Endodermal cell (in vitro differentiated cells): ENCODE measurements at regions not wholly inside any gene's neighbourhood (a gene's known extent, or its start where the extent isn't known, plus 50 kb on each side); places are given as distances from the start of the nearest gene placed in this dataset.

Experiments used
- DNase-seq: peaks from one replicate; pipeline ENCODE4 v3.0.0-alpha.2; 2017
- H3K27ac ChIP-seq: 2 replicates; pipeline ENCODE4 v1.5.1; 2013; ENCODE audit warnings: mild to moderate bottlenecking, low read depth, low read length, moderate library complexity
- H3K27me3 ChIP-seq: 2 replicates; pipeline ENCODE4 v1.6.1; 2013; ENCODE audit warnings: mild to moderate bottlenecking, low read length, moderate library complexity; ENCODE audit not compliant: insufficient read depth, control insufficient read depth, poor library complexity, severe bottlenecking
- H3K36me3 ChIP-seq: 2 replicates; pipeline ENCODE4 v1.7.0; 2013; ENCODE audit warnings: mild to moderate bottlenecking, low read length, moderate library complexity; ENCODE audit not compliant: control insufficient read depth, insufficient read depth
- H3K4me1 ChIP-seq: one replicate; pipeline ENCODE4 v1.7.0; 2013; ENCODE audit warnings: low read length; ENCODE audit not compliant: control insufficient read depth, insufficient read depth
- H3K4me3 ChIP-seq: 2 replicates; pipeline ENCODE4 v1.5.1; 2013; ENCODE audit warnings: mild to moderate bottlenecking, low read length, moderate library complexity
- H3K9ac ChIP-seq: 2 replicates; pipeline ENCODE4 v1.6.1; 2013; ENCODE audit warnings: mild to moderate bottlenecking, low read length, moderate library complexity; ENCODE audit not compliant: poor library complexity, severe bottlenecking; ENCODE audit errors: extremely low read depth
- H3K9me3 ChIP-seq: 2 replicates; pipeline ENCODE4 v1.6.1; 2013; ENCODE audit warnings: mild to moderate bottlenecking, low read length, moderate library complexity; ENCODE audit not compliant: control insufficient read depth
- H3K27ac Mint-ChIP-seq: 2 replicates; pipeline ENCODE4 v1.8.0; 2020; ENCODE audit warnings: mixed read lengths
- H3K27me3 Mint-ChIP-seq: 2 replicates; pipeline ENCODE4 v1.8.0; 2021; ENCODE audit warnings: mild to moderate bottlenecking, mixed read lengths; ENCODE audit not compliant: insufficient read depth
- H3K36me3 Mint-ChIP-seq: 2 replicates; pipeline ENCODE4 v1.8.0; 2020; ENCODE audit warnings: low read depth, mixed read lengths
- H3K4me1 Mint-ChIP-seq: 2 replicates; pipeline ENCODE4 v1.8.0; 2020; ENCODE audit warnings: mixed read lengths
- H3K4me3 Mint-ChIP-seq: 2 replicates; pipeline ENCODE4 v1.8.0; 2020; ENCODE audit warnings: mild to moderate bottlenecking, moderate library complexity, mixed read lengths
- H3K9me3 Mint-ChIP-seq: 2 replicates; pipeline ENCODE4 v1.8.0; 2020; ENCODE audit warnings: mild to moderate bottlenecking, mixed read lengths
- WGBS, 2 experiments: methylation state at CpG; one replicate each; pipeline versions ENCODE4 v1.1.5 to v1.1.7; 2013; ENCODE audit warnings: missing lambda C conversion rate in 2 of 2, mixed read lengths in 1 of 2; ENCODE audit not compliant: insufficient coverage in 1 of 2, insufficient read length in 1 of 2; 5-methylcytosine and 5-hydroxymethylcytosine counted together
- TF ChIP-seq, protein P1 (sequence below): fragments of 200-600 bp; sonication (generic); conservative IDR thresholded peaks from 2 replicates; pipeline ENCODE4 v1.5.0; 2021; ENCODE audit warnings: antibody characterized with exemption, mild to moderate bottlenecking

- H3K27me3 Mint-ChIP-seq = no peaks in the 10 kb centered on the region
- H3K27ac Mint-ChIP-seq = no peak overlapping the region
- Histone ChIP-seq H3K27ac (no peak overlapping the region), H3K27me3 (no peaks in the 10 kb centered on the region), H3K36me3 (no peaks in the 10 kb centered on the region), H3K4me1 (no peaks in the 10 kb centered on the region), H3K4me3 (no peak overlapping the region), H3K9me3 (no peaks in the 10 kb centered on the region), H3K9ac (no peak overlapping the region)
- H3K9me3 Mint-ChIP-seq = no peaks in the 10 kb centered on the region
- no peak overlapping the region for H3K4me3 Mint-ChIP-seq
- H3K36me3 Mint-ChIP-seq = no peaks in the 10 kb centered on the region
- no peak for DNase-seq
- H3K4me1 Mint-ChIP-seq = peaks cover 12% of the 10 kb centered on the region
- TF ChIP-seq, protein P1, sequence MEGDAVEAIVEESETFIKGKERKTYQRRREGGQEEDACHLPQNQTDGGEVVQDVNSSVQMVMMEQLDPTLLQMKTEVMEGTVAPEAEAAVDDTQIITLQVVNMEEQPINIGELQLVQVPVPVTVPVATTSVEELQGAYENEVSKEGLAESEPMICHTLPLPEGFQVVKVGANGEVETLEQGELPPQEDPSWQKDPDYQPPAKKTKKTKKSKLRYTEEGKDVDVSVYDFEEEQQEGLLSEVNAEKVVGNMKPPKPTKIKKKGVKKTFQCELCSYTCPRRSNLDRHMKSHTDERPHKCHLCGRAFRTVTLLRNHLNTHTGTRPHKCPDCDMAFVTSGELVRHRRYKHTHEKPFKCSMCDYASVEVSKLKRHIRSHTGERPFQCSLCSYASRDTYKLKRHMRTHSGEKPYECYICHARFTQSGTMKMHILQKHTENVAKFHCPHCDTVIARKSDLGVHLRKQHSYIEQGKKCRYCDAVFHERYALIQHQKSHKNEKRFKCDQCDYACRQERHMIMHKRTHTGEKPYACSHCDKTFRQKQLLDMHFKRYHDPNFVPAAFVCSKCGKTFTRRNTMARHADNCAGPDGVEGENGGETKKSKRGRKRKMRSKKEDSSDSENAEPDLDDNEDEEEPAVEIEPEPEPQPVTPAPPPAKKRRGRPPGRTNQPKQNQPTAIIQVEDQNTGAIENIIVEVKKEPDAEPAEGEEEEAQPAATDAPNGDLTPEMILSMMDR = no peak
Observed at GRCh38 chr14:49480979-49481498, 105.1 kb downstream of the RPS29 start.

DNA sequence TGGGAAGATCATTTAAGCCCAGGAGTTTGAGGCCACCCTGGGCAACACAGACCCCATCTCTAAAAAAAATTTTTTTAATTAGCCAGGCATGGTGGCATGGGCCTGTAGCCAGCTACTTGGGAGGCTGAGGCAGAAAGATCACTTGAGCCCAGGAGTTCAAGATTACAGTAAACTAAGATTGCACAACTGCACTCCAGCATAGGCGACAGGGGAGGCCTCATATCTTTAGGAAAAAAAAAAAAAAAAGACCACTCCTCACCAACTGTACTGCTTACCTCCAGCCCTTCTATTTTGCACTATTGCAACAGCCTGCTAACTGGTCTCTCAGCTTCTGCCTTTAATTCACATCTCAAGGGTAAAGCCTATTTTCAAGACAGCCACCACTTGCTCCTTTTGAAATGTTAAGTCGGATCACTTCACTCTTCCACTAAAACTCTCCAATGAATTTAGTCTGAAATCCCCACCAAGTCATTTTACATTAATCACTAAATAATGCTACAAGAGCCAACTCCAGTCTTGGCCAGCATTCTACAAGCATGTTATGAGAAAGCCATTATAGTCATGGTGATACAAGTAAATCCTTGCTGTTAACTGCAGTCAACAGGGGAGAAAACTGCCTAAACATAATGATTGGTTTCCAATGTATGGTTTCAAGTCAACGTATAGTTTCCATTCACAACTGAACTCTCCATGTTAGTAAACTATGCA is 106.0 kb downstream of the RPS29 start:
- no peak for DNase-seq
- H3K27me3 Mint-ChIP-seq = no peaks in the 10 kb centered on the region
- TF ChIP-seq, protein P1 = no peak
- Histone ChIP-seq H3K27ac (no peak overlapping the region), H3K9ac (no peak overlapping the region), H3K4me3 (no peak overlapping the region), H3K27me3 (no peaks in the 10 kb centered on the region), H3K36me3 (no peaks in the 10 kb centered on the region), H3K9me3 (no peaks in the 10 kb centered on the region), H3K4me1 (no peaks in the 10 kb centered on the region)
- 87 to 100% methylated on average over 1 to 3 of the region's 3 CpGs for WGBS, 2 experiments
- H3K9me3 Mint-ChIP-seq = no peaks in the 10 kb centered on the region
- H3K4me3 Mint-ChIP-seq = no peak overlapping the region
- peaks cover 12% of the 10 kb centered on the region for H3K4me1 Mint-ChIP-seq
- no peaks in the 10 kb centered on the region for H3K36me3 Mint-ChIP-seq
- H3K27ac Mint-ChIP-seq = no peak overlapping the region

DNA sequence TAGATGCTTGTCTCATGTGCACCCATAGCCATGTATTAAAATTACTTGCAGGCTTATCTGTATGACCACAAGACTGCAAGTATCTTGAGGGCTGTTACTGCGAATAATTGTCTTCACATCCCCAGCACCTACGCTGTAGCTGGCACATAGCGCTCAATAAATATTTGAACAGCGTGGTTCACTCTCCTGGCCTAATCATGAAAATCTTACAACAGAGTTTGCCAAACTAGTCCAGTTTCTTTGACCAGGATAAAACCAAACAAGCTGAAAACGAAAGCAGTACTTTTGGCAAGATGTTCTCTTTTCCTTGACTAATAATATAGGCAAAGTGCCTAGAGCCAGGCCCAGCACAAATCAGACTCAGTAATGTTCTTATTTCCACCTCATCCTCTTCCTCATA is 106.7 kb downstream of the RPS29 start:
- no peaks in the 10 kb centered on the region for H3K9me3 ChIP-seq
- H3K4me3 Mint-ChIP-seq = no peak overlapping the region
- WGBS, 2 experiments = 92 to 100% methylated on average over 5 of the region's 5 CpGs
- H3K4me1 ChIP-seq = no peaks in the 10 kb centered on the region
- no peaks in the 10 kb centered on the region for H3K9me3 Mint-ChIP-seq
- H3K27me3 Mint-ChIP-seq = no peaks in the 10 kb centered on the region
- DNase-seq = no peak
- no peak overlapping the region for H3K27ac ChIP-seq
- TF ChIP-seq, protein P1 = no peak
- no peaks in the 10 kb centered on the region for H3K27me3 ChIP-seq
- no peak overlapping the region for H3K9ac ChIP-seq
- H3K27ac Mint-ChIP-seq = no peak overlapping the region
- H3K4me3 ChIP-seq = no peak overlapping the region
- H3K4me1 Mint-ChIP-seq = peaks cover 12% of the 10 kb centered on the region
- no peaks in the 10 kb centered on the region for H3K36me3 Mint-ChIP-seq
- H3K36me3 ChIP-seq = no peaks in the 10 kb centered on the region
